NCI-H524 (cell line): ENCODE measurements at regions not wholly inside any gene's neighbourhood (a gene's known extent, or its start where the extent isn't known, plus 50 kb on each side); places are given as distances from the start of the nearest gene placed in this dataset.
A peak's percentile ranks its signal among the peaks of the same experiment; 100 is the strongest.
"Not testable (repeated sequence)": the region's sequence is repeated elsewhere in the genome, so short reads cannot be mapped to it uniquely, and the experiment has no call there.

Source experiments
- DNase-seq, 2 experiments: peaks; one replicate each; lab custom pipeline; 2025; lab: John Stamatoyannopoulos, UW

DNA sequence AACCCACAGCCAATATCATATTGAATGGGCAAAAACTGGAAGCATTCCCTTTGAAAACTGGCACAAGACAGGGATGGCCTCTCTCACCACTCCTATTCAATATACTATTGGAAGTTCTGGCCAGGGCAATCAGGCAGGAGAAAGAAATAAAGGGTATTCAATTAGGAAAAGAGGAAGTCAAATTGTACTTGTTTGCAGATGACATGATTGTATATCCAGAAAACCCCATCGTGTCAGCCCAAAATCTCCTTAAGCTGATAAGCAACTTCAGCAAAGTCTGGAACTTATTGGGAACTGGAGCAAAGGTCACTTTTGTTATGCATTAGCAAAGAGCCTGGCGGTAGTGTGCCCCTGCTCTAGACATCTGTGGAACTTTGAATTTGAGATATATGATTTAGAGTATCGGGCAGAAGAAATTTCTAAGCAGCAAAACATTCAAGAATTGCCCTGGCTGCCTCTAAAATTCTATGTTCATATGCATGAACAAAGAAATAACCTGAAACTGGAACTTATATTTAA is 53.4 kb upstream of the PSMA1 start:
- DNase-seq, result not testable (repeated sequence)

DNA sequence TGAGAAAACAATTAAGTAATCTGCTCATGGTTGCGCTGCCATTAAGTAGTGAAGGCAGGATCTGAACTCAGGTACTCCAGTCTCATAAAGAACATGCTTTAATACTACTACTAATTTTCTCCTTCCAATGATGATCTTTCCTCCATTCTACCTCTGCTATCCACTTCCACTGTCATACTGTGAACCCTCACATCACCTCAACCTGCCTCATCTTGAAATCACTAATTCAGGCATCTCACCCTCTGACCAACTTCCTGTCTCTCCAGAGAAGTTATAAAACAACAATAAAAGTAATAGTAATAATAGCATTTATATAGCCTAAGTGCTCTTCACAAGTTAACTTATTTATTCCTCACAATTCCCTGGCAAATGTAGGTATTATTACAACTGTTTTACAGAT is 57.1 kb upstream of the PSMA1 start:
- no peak for DNase-seq

DNA sequence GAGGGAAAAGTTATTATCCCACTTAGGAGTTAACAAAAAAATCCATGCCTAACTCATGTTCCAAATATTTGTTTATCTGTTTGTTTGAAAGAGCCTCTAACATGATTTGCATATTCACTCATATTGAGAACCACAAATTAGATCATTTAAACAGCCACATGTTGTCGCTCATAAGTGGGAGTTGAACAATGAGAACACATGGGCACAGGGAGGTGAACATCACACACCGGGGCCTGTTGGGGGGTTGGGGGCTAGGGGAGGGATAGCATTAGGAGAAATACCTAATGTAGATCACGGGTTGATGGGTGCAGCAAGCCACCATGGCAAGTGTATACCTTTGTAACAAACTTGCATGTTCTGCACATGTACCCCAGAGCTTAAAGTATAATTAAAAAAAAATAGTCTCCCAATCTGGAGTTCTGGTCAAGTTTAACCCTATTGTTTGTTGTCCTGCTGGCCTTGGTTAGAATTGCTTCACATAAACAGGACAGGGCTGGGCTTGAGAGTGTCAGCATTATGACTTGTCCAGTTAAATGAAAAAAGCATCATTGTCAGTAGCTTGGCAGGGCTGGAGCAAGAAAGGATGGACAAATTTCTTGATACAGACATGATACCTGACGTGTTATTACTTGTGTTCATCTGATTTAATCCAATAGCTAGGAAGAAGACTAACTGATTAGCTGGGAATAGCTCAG is 57.8 kb upstream of the PSMA1 start:
- DNase-seq, result no peak

DNA sequence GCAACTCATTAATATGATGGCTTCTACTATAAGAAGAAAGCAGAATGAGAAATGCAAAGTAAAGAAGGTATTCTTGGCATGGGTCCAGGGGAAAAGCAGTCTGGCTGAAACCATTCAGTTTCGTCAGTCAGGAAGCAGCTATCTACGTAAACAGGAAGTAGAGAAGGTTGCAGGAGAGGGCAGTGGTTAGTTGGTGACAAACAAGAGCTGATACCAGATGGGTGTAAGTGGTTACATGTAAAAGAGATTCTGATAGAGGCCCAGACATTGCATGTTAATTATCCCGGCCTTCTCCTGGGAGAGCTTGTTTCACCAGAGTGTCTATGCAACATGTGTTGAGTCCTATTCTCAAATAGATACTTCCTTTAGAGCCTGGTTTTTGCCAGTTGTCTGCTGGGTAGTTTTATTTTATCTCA is 58.4 kb upstream of the PSMA1 start:
- peak; percentile 8 to 45 for DNase-seq

DNA sequence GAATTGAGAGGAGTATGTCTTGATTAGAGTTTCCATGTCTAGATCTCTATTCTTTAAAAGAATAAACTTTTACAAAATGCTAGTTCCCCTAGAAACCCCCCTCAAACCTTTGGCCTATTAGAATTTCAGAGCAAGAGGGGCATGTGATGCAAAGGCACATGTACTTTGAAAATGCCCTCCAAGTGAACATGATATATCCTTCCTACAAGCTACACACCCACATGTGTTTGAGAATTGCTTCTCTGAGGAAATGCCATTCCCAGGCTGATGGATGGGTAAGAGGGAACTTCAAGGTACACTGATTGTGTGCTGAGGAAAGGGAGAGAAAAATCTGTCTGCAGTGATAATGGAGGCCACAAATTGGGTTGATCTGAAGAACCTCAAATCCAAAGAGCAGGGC is 59.5 kb upstream of the PSMA1 start:
- no peak for DNase-seq

DNA sequence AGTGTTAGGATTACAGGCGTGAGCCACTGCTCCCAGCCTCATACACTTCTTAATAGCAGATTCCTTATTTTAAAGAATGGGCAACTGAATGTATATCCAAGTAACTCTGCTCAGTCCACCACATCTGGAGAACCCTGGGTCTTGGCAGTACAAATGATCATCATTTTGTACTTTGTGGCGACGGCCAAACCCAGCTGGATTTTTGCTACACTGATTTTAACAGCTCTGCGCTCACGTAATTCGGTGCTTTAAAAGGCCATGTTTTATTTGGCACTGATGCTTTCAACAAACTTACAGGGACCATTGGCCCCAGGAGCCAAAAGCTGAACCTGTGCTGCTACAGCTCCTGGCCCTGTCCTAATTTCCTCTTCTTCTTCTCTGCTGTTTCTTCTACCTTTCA is 60.8 kb upstream of the PDE3B start:
- no peak for DNase-seq

DNA sequence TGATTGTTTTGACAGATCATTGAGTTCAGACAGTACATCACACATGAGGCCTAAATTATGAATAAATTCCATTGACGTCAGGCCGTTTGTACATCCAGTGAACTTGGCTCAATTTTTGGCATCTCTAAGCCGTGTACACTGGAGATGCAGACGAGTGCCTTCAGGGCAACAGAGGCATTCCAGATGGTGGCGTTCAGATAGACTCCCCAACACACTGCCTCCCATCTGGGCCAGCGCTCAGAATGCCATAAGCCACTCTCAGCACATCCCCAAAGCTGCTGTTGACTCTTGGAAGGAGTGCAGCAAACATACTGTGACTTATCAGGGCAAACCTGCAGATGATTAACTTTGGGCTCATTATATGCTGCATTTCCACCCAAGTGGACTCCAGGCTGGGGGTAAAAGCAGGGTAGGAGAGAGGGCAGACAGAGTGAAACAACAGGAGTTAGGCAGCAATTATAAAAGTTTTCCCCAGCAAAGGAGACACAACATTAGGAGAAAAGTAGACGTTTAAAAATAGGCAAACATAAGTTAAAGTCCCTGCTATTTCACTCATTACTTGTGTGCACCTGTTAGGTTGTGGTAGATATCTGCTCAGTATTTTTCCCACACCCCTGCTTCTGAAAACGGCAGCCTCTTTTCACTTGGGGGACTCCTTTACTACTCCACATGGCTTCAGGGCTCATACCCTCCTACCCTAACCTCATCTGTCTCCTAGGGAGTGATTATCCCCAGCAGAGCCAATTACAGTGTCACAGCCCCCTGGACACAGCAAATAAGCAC is 60.2 kb upstream of the PDE3B start:
- DNase-seq, result peak; percentile 80 to 91

DNA sequence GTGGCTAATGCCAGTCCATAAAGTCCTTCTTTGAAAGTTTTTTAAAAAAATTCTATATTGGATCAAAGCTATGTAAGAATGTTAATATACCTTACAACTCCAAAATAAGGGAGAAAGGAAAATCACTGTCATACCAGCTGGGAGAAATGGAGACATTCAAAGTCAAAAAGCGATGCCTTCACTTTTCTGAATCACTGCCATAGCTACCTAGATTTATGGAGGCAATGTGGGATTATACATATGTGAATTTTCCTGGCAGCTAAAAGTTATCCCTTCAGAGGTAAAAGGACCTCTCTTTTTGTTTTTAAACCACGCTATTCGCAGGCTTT is 59.6 kb upstream of the PDE3B start:
- no peak for DNase-seq

DNA sequence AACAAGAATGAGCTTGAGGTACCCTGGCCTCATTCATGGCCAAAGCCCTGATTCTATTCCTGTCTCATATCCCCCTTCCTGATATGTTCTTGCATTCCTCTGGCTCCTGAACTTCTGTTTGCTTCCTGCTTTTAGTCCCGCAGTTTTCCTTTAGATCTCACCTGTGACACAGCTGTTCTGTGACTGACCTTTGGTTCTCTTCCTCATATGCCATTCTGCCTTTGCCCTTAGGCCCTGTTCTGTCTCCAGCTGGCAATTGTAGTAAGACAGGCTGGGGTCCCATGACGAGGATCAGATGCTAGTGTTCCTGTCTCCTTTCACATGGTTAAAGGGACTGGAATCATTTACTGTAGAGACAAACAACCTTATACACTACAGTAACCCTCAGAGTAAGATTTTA is 59.0 kb upstream of the PDE3B start:
- no peak for DNase-seq

DNA sequence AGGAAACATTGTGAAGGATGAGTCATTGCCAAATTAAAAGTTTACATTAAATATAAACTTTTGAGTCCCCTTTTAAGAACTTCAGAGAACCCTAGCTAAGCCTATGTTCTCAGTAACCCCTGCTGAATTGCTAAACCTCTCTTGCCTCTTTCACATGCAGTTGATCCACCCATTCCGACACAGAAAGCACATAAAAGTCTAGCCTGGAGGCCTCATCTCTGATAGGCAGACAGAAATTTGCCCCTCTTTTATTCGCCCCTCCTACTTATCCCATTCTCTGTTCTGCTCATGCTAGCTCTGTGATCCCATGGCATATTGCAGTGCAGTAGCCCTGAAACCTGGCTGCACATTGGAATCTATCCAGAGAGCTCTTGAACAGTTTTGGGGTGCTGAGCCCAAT is 58.2 kb upstream of the PDE3B start:
- no peak for DNase-seq

DNA sequence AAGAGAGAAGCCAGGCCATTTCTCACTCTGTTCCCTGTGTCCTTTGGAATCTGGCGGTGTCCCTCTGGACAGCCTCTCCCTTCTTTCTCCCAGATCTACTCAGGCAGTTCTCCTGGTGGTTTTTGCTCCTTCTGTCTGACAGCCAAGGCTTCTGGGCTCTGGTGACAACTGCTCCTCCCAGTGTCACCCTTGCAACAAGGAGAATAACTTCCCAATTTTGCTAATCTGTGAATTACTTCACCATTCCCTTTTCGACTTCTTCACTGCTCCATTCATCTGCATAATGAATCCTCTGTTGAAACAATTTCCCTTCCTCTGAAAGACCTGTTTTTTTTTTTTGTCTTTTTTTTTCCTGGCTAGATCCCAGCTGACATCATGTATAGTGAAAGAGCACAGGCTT is 56.3 kb upstream of the PDE3B start:
- no peak for DNase-seq

DNA sequence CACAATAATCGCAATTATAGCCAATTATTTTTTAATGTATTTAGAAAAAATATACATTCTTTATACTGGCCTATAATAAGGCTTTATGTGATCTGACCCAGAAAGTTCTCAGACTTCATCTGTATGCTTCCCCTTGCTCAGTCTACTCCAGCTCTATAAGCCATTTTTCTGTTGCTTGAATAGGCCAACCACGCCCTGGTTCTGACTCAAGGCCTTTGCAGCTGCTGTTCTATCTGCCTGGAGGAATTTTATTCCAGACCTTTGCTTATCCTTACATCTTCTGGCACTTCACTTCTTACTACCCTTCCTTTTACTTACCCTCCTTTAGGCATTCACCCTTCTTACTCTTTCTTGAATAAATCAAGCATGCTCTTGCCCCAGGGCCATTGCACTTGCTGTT is 54.9 kb upstream of the PDE3B start:
- no peak for DNase-seq

DNA sequence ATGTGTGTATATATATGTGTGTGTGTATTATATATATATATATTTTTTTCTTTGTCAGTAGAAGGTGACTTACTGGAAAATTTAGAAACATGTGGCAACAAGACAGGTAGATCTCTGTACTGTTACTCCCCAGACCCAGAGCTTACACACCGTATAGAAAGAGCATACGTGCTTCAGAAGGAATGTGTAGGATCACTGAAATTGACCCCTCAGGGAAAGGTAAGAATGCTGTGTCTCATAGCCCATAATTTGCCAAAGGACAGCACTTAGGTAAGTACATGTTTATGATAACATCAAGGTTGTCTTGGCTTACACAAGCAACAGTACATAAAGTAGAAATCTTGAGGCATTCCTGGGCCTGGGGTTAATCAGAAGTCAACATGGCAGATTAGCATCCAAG is 54.2 kb upstream of the PDE3B start:
- no peak for DNase-seq

DNA sequence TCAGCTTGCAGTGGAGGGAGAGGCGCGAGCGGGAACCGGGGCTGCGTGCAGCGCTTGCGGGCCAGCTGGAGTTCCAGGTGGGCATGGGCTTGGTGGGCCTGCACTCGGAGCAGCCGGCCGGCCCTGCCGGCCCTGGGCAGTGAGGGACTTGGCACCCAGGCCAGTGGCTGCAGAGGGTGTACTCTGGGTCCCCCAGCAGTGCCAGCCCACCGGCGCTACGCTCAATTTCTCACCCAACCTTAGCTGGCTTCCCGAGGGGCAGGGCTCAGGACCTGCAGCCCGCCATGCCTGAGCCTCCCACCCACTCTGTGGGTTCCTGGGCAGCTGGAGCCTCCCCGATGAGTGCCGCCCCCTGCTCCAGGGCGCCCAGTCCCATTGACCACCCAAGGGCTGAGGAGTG is 52.6 kb upstream of the PDE3B start:
- not testable (repeated sequence) for DNase-seq

DNA sequence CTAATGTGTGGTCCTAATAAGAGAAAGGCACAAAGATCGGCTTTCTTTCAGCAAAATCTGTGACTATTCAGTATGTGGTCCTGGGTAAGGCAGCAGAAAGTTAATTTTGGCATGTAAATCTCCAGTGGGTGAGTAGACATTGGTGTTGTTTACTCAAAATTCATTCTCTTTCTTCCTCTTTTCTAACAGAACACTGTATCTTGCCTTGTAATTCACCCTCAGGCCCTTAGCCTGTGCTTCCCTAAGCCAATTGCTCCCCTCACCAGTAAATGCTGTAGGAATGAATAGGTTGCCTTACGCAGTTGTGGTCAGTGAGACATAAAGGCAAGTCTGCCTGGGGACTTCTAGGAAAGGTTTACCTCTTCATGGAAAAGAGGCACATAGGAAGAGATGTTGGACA is 49.9 kb upstream of the PDE3B start:
- DNase-seq, result no peak
